HG03280 (cell line): ENCODE measurements at regions not wholly inside any gene's neighbourhood (a gene's known extent, or its start where the extent isn't known, plus 50 kb on each side); places are given as distances from the start of the nearest gene placed in this dataset.

Source experiments
- ATAC-seq: cut with Tn5 transposase; IDR thresholded peaks from one replicate; pipeline ENCODE4 v1.9.1; 2021; ENCODE audit warnings: mild to moderate bottlenecking, moderate library complexity; ENCODE audit not compliant: unreplicated experiment

GRCh38 chr3:159773706-159774105 is 214.9 kb upstream of the IL12A start:
- no peak for ATAC-seq

- no peak for ATAC-seq
Observed at GRCh38 chr3:159775372-159775961, 213.2 kb upstream of the IL12A start.

- no peak for ATAC-seq
Observed at GRCh38 chr3:159776779-159777178, 211.9 kb upstream of the IL12A start.

- no peak for ATAC-seq
Observed at GRCh38 chr3:159779883-159780282, 208.8 kb upstream of the IL12A start.

GRCh38 chr3:159781867-159782266 is 206.8 kb upstream of the IL12A start:
- no peak for ATAC-seq

GRCh38 chr3:159782724-159783421 is 205.8 kb upstream of the IL12A start:
- no peak for ATAC-seq

GRCh38 chr3:159783780-159784742 is 204.6 kb upstream of the IL12A start:
- peak; percentile 64 for ATAC-seq

GRCh38 chr3:159785273-159785708 is 203.3 kb upstream of the IL12A start:
- ATAC-seq = no peak

- ATAC-seq = no peak
Observed at GRCh38 chr3:159786489-159787177, 202.0 kb upstream of the IL12A start.

- ATAC-seq = no peak
Observed at GRCh38 chr3:159787178-159787574, 201.5 kb upstream of the IL12A start.

- no peak for ATAC-seq
Observed at GRCh38 chr3:159787794-159788205, 200.8 kb upstream of the IL12A start.

- ATAC-seq = no peak
Observed at GRCh38 chr3:159788291-159788690, 200.3 kb upstream of the IL12A start.

- ATAC-seq = no peak
Observed at GRCh38 chr3:159789017-159789416, 199.6 kb upstream of the IL12A start.

- ATAC-seq = no peak
Observed at GRCh38 chr3:159789742-159790635, 198.6 kb upstream of the IL12A start.

GRCh38 chr3:159791336-159791735 is 197.3 kb upstream of the IL12A start:
- no peak for ATAC-seq

- no peak for ATAC-seq
Observed at GRCh38 chr3:159792070-159792469, 196.6 kb upstream of the IL12A start.

GRCh38 chr3:159795042-159795441 is 193.6 kb upstream of the IL12A start:
- ATAC-seq = no peak

- no peak for ATAC-seq
Observed at GRCh38 chr3:159795681-159796175, 192.9 kb upstream of the IL12A start.

GRCh38 chr3:159796226-159796625 is 192.4 kb upstream of the IL12A start:
- ATAC-seq = no peak

GRCh38 chr3:159796744-159797143 is 191.9 kb upstream of the IL12A start:
- ATAC-seq = no peak
